OCI-LY7 (cell line): ENCODE measurements at regions not wholly inside any gene's neighbourhood (a gene's known extent, or its start where the extent isn't known, plus 50 kb on each side); places are given as distances from the start of the nearest gene placed in this dataset.

ENCODE experiments used
- EZH2phosphoT487 ChIP-seq: fragments of 200-600 bp; sonication (generic); IDR thresholded peaks from 2 replicates; pipeline ENCODE4 v1.6.1; 2018; ENCODE audit warnings: low read depth, borderline replicate concordance, mild to moderate bottlenecking, mixed run types, antibody characterized with exemption, low read length, moderate library complexity, mixed read lengths
- TF ChIP-seq, protein P1 (sequence below): fragments of 200-600 bp; sonication (generic); conservative IDR thresholded peaks from 2 replicates; pipeline ENCODE4 v1.5.1; 2014; ENCODE audit warnings: mild to moderate bottlenecking, antibody characterized with exemption, low read length, moderate library complexity, mixed read lengths

DNA sequence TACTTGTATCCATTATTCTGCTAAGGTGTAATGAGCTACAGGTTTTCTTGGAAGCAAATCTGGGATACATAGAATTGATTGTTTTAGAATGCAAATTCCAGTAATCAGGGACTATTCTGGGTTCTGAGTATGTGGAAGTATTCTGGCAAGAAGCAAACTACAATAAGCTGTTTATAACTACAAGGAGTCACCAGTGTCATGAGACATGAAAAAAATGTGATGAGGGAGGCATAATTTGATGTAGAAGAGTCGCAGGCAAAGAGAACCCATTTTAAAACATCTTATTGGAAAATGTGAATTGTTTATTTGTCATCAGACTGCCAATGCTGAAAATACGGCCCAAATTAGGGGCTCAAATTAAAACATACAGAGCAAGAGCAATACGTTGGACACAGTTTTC is 321.8 kb upstream of the E2F7 start:
- TF ChIP-seq, protein P1, sequence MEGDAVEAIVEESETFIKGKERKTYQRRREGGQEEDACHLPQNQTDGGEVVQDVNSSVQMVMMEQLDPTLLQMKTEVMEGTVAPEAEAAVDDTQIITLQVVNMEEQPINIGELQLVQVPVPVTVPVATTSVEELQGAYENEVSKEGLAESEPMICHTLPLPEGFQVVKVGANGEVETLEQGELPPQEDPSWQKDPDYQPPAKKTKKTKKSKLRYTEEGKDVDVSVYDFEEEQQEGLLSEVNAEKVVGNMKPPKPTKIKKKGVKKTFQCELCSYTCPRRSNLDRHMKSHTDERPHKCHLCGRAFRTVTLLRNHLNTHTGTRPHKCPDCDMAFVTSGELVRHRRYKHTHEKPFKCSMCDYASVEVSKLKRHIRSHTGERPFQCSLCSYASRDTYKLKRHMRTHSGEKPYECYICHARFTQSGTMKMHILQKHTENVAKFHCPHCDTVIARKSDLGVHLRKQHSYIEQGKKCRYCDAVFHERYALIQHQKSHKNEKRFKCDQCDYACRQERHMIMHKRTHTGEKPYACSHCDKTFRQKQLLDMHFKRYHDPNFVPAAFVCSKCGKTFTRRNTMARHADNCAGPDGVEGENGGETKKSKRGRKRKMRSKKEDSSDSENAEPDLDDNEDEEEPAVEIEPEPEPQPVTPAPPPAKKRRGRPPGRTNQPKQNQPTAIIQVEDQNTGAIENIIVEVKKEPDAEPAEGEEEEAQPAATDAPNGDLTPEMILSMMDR, result no peak
- TF ChIP-seq EZH2phosphoT487, result no peak
